HL-60 (cell line): ENCODE measurements at regions not wholly inside any gene's neighbourhood (a gene's known extent, or its start where the extent isn't known, plus 50 kb on each side); places are given as distances from the start of the nearest gene placed in this dataset.

Experiments
- POLR2AphosphoS5 ChIP-seq: IDR thresholded peaks from 2 replicates; pipeline ENCODE4 v1.6.1; 2012; ENCODE audit warnings: low read depth
- TF ChIP-seq, protein P1 (sequence below): IDR thresholded peaks from one replicate; pipeline ENCODE4 v1.5.1; 2011; ENCODE audit warnings: low read length, control low read depth, inconsistent platforms; ENCODE audit not compliant: insufficient read depth

- TF ChIP-seq, protein P1, sequence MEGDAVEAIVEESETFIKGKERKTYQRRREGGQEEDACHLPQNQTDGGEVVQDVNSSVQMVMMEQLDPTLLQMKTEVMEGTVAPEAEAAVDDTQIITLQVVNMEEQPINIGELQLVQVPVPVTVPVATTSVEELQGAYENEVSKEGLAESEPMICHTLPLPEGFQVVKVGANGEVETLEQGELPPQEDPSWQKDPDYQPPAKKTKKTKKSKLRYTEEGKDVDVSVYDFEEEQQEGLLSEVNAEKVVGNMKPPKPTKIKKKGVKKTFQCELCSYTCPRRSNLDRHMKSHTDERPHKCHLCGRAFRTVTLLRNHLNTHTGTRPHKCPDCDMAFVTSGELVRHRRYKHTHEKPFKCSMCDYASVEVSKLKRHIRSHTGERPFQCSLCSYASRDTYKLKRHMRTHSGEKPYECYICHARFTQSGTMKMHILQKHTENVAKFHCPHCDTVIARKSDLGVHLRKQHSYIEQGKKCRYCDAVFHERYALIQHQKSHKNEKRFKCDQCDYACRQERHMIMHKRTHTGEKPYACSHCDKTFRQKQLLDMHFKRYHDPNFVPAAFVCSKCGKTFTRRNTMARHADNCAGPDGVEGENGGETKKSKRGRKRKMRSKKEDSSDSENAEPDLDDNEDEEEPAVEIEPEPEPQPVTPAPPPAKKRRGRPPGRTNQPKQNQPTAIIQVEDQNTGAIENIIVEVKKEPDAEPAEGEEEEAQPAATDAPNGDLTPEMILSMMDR = no peak
- TF ChIP-seq POLR2AphosphoS5 = no peak
These were observed 567.2 kb downstream of the SNAPC1 start for GRCh38 chr14:62329427-62329826.
